MV-4-11 (cell line): ENCODE measurements at regions not wholly inside any gene's neighbourhood (a gene's known extent, or its start where the extent isn't known, plus 50 kb on each side); places are given as distances from the start of the nearest gene placed in this dataset.

ENCODE experiments used
- DNase-seq: peaks from one replicate; lab custom pipeline; 2025; lab: John Stamatoyannopoulos, UW

GRCh38 chr4:73001885-73002284 is 67.6 kb downstream of the COX18 start:
- DNase-seq, result no peak

- no peak for DNase-seq
Measured at GRCh38 chr4:72997409-72997808, 72.1 kb downstream of the COX18 start.

GRCh38 chr4:72994670-72995069 is 74.8 kb downstream of the COX18 start:
- DNase-seq, result no peak

GRCh38 chr4:72993876-72994275 is 75.6 kb downstream of the COX18 start:
- DNase-seq, result no peak

GRCh38 chr4:72991873-72992272 is 77.6 kb downstream of the COX18 start:
- no peak for DNase-seq

GRCh38 chr4:72987741-72988729 is 81.5 kb downstream of the COX18 start:
- DNase-seq, result no peak

- DNase-seq, result no peak
Measured at GRCh38 chr4:72984351-72984750, 85.2 kb downstream of the COX18 start.

GRCh38 chr4:72983709-72984108 is 85.8 kb downstream of the COX18 start:
- no peak for DNase-seq

- DNase-seq, result peak; percentile 4
Measured at GRCh38 chr4:72977936-72978485, 91.5 kb downstream of the COX18 start.

GRCh38 chr4:72975488-72975784 is 94.1 kb downstream of the COX18 start:
- DNase-seq, result no peak

GRCh38 chr4:72974694-72975487 is 94.6 kb downstream of the COX18 start:
- peak; percentile 17 for DNase-seq

- no peak for DNase-seq
Measured at GRCh38 chr4:72971572-72971971, 97.9 kb downstream of the COX18 start.

GRCh38 chr4:72970756-72971155 is 98.8 kb downstream of the COX18 start:
- DNase-seq, result no peak

- DNase-seq, result no peak
Measured at GRCh38 chr4:72969976-72970375, 99.5 kb downstream of the COX18 start.

GRCh38 chr4:72966652-72967051 is 102.9 kb downstream of the COX18 start:
- DNase-seq, result no peak

GRCh38 chr4:72959411-72959810 is 110.1 kb downstream of the COX18 start:
- DNase-seq, result no peak

GRCh38 chr4:72954811-72955210 is 114.7 kb downstream of the COX18 start:
- DNase-seq, result peak; percentile 85

- DNase-seq, result no peak
Measured at GRCh38 chr4:72953571-72953970, 115.9 kb downstream of the COX18 start.

- no peak for DNase-seq
Measured at GRCh38 chr4:72951628-72952027, 117.9 kb downstream of the COX18 start.

- DNase-seq, result no peak
Measured at GRCh38 chr4:72951147-72951546, 118.4 kb downstream of the COX18 start.

GRCh38 chr4:72948080-72948479 is 121.4 kb downstream of the COX18 start:
- no peak for DNase-seq

- DNase-seq, result no peak
Measured at GRCh38 chr4:72945719-72946336, 123.7 kb downstream of the COX18 start.
